Progenitor cell of endocrine pancreas (in vitro differentiated cells): ENCODE measurements at regions not wholly inside any gene's neighbourhood (a gene's known extent, or its start where the extent isn't known, plus 50 kb on each side); places are given as distances from the start of the nearest gene placed in this dataset.

Experiments
- DNase-seq: peaks from one replicate; pipeline ENCODE4 v3.0.0; 2021; ENCODE audit warnings: low spot score; ENCODE audit not compliant: unreplicated experiment
- H3K27ac Mint-ChIP-seq: 2 replicates; pipeline ENCODE4 v1.8.0; 2021; ENCODE audit warnings: mild to moderate bottlenecking, moderate library complexity, mixed read lengths
- H3K27me3 Mint-ChIP-seq: 2 replicates; pipeline ENCODE4 v1.8.0; 2021; ENCODE audit warnings: mixed read lengths
- H3K36me3 Mint-ChIP-seq: 2 replicates; pipeline ENCODE4 v1.8.0; 2022; ENCODE audit warnings: mixed read lengths; ENCODE audit not compliant: insufficient read depth
- H3K4me1 Mint-ChIP-seq: 2 replicates; pipeline ENCODE4 v1.8.0; 2021; ENCODE audit warnings: low read depth, mixed read lengths
- H3K4me3 Mint-ChIP-seq: 2 replicates; pipeline ENCODE4 v1.8.0; 2021; ENCODE audit warnings: low read depth, mild to moderate bottlenecking, moderate library complexity, mixed read lengths
- H3K9me3 Mint-ChIP-seq: 2 replicates; pipeline ENCODE4 v1.8.0; 2021; ENCODE audit warnings: low read depth, mixed read lengths
- CTCF ChIP-seq: fragments of 200-600 bp; sonication (generic); IDR thresholded peaks from one replicate; pipeline ENCODE4 v1.5.0; 2021; ENCODE audit warnings: antibody characterized with exemption, mild to moderate bottlenecking; ENCODE audit not compliant: unreplicated experiment

- no peaks in the 10 kb centered on the region for H3K27me3 Mint-ChIP-seq
- H3K4me1 Mint-ChIP-seq, result no peaks in the 10 kb centered on the region
- no peak for TF ChIP-seq CTCF
- no peak overlapping the region for H3K27ac Mint-ChIP-seq
- no peak overlapping the region for H3K4me3 Mint-ChIP-seq
- H3K9me3 Mint-ChIP-seq, result peaks cover 17% of the 10 kb centered on the region
- DNase-seq, result no peak
- H3K36me3 Mint-ChIP-seq, result no peaks in the 10 kb centered on the region
These were observed 873.2 kb downstream of the STPG2 start for GRCh38 chr4:97270051-97270450.

- H3K27ac Mint-ChIP-seq, result no peak overlapping the region
- TF ChIP-seq CTCF, result no peak
- DNase-seq, result no peak
- no peaks in the 10 kb centered on the region for H3K36me3 Mint-ChIP-seq
- H3K4me1 Mint-ChIP-seq, result no peaks in the 10 kb centered on the region
- H3K27me3 Mint-ChIP-seq, result no peaks in the 10 kb centered on the region
- H3K4me3 Mint-ChIP-seq, result no peak overlapping the region
- peaks cover 22% of the 10 kb centered on the region for H3K9me3 Mint-ChIP-seq
These were observed 863.9 kb downstream of the STPG2 start for GRCh38 chr4:97279391-97279790.

GRCh38 chr4:97300561-97300960, 842.7 kb downstream of the STPG2 start:
- no peak overlapping the region for H3K27ac Mint-ChIP-seq

GRCh38 chr4:97305351-97305750, 837.9 kb downstream of the STPG2 start:
- no peak overlapping the region for H3K27ac Mint-ChIP-seq
- no peak overlapping the region for H3K4me3 Mint-ChIP-seq

More at GRCh38 chr4:97300561-97300960, 842.7 kb downstream of the STPG2 start:
- TF ChIP-seq CTCF, result no peak
- Mint-ChIP-seq H3K27me3 (no peaks in the 10 kb centered on the region), H3K36me3 (no peaks in the 10 kb centered on the region), H3K9me3 (peaks cover 5% of the 10 kb centered on the region), H3K4me3 (no peak overlapping the region), H3K4me1 (no peaks in the 10 kb centered on the region)
- no peak for DNase-seq

GRCh38 chr4:97309121-97309520, 834.2 kb downstream of the STPG2 start:
- Mint-ChIP-seq H3K27ac (no peak overlapping the region), H3K9me3 (no peaks in the 10 kb centered on the region), H3K27me3 (no peaks in the 10 kb centered on the region), H3K36me3 (no peaks in the 10 kb centered on the region), H3K4me1 (no peaks in the 10 kb centered on the region), H3K4me3 (no peak overlapping the region)
- no peak for DNase-seq
- TF ChIP-seq CTCF, result no peak

More at GRCh38 chr4:97305351-97305750, 837.9 kb downstream of the STPG2 start:
- H3K9me3 Mint-ChIP-seq, result peaks cover 5% of the 10 kb centered on the region
- H3K27me3 Mint-ChIP-seq, result no peaks in the 10 kb centered on the region
- no peaks in the 10 kb centered on the region for H3K4me1 Mint-ChIP-seq
- H3K36me3 Mint-ChIP-seq, result no peaks in the 10 kb centered on the region
- no peak for DNase-seq
- no peak for TF ChIP-seq CTCF
